ENCODE measurements at regions not wholly inside any gene's neighbourhood (a gene's known extent, or its start where the extent isn't known, plus 50 kb on each side); places are given as distances from the start of the nearest gene placed in this dataset.

DNA sequence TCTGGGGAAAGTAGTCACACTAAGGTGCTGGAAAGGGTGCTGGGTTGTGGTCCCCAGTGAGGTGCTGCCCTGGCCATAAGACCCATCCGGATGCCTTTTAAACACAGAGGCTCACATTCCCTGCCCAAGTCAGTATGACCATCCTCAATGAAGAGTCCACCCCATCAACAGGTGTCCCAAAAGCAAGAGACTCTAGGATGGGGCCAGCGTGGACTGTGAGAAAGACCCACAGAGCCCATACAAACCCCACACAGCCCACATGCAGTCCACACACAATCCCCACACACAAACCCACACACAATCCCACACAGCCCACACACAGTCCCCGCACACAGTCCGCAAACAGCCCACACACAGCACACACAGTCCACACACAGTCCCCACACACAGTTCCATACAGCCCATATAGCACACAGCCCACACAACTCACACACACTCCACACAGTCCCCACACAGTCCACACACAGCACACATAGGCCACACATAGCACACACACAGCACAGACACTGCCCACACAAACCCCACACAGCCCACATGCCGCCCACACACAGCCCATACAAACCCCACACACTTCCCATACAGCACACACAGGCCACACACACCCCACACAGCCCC lies 241.4 kb upstream of the SALL3 start:
- DNase-seq = no peak

GRCh38 chr18:78739115-78739514 lies 240.5 kb upstream of the SALL3 start:
- DNase-seq = no peak

DNA sequence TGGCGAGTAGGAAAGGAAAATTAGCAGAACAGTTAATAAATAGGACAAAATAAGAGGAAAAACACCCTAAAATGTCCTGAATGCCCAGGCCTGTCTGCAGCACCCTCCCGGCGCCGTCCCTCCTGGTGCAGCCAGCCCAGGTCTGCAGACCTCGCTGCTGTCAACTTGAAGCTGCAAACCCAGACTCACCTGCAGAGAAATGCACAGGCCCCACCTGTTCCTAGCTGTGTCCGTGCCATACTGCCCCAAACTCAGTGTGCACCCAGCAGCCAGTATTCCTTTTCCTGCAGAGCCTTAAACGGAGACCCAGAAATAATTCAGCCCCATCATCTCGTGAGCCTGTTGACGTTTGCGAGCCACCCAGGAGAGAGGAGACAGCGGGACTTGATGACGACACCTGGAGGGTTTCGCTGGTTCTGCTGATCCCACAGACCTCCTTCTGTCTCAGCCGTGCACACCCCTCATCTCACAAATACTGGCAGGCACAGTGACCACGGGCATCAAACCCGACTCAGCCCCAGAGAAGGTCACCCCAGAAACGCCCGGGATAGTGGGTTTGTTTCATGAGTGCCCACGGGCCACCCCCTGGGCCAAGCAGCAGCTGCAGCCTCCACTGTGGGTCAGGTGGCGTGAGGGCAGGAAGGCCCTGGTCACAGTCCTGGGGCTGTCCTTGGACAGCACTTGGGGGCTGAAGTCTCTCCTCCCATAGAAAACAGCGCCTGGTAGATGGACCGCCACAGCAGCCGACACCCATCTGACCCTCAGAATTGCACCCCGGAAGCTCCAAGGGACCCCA lies 239.5 kb upstream of the SALL3 start:
- no peak for DNase-seq

DNA sequence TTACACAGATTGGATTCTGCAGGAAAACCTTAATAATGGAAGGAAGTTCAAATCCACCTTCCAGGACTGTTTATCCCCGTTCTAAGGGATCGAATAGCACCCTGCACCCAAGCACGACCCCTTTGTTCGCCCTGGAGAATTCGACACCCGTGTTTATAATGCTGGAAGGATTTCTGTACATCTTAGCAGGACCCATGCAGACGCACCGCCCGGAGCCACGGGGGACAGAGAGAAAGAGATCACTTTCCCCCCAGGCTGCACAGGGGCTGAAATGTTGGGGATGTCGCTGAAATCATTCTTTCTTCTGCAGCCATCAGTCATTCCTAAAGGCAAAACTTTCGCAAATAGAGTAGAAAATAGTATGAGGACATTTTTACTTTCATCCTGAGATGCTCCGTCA lies 238.7 kb upstream of the SALL3 start:
- DNase-seq = no peak

- no peak for DNase-seq
These were observed 238.0 kb upstream of the SALL3 start for GRCh38 chr18:78741381-78742217.

GRCh38 chr18:78742218-78742745 lies 237.3 kb upstream of the SALL3 start:
- DNase-seq = no peak

GRCh38 chr18:78743078-78743477 lies 236.5 kb upstream of the SALL3 start:
- DNase-seq = no peak

DNA sequence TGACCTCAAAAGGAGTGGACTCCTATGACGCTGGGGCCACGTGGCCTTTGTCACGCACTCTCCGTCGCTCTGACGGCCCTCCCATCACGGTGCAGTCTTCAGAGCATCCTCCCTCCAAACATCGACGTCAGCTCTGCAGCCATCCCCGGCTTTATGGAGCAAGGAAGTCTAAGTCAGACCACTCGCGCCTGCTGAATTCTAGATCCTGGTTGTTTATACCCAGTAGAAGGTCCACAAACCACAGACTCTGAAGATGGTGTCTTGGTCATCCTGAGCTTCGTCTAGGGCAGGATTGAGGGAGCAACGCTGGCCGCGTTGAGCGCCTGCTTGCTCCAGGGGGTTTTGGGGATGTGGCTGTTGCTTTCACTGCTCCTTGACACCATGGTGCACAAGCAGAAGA lies 228.0 kb upstream of the SALL3 start:
- DNase-seq = no peak

DNA sequence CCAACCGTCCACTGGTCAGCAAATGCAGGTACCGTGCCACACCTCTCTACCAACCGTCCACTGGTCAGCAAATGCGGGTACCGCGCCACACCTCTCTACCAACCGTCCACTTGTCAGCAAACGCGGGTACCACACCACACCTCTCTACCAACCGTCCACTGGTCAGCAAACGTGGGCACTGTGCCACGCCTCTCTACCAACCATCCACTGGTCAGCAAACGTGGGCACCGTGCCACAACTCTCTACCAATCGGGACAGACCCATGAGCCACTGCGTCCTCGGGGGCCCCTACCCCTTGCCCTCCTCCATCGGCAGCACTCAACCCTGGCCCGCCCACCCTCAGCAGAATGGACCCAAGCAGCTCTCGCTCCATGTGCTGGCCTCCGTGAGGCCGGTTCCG lies 226.4 kb upstream of the SALL3 start:
- DNase-seq = no peak

GRCh38 chr18:78754311-78755043 lies 225.1 kb upstream of the SALL3 start:
- DNase-seq = no peak

DNA sequence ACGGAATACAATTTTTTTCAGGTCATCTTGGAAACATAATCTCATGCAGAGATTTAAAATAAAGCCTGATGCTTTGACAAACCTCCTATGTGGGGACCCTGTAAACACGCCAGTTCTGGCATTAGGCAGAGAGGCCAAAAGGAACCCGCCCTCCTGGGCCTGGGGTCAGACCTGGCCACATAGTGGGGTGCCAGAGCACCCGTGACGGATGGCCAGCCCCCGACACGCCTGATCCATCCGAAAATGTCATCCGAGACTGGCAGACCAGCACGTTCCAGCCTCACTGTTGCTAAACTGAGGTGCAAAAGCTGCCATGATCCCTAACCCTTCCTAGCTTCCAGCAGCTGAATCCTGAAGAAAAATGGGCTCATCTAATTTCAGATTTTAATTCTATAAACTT lies 222.6 kb upstream of the SALL3 start:
- no peak for DNase-seq

DNA sequence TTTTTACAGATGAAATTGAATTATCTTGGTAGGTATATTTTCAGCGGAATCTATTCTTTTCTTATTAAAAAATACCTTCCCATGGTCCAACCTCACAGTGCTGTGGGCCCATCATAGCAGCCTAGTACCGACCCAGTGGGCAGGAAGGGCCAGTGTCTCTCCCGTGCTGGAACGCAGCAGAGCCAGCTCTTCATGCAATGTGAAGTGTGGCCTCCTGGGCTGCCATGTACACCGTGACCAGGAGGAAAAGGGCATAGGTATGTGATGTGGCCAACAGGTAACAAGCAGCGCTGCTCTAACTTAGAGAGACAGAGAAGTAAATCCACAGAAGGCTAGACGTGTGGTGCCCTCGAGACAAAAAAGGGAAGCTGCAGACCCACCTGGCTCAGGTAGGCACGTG lies 221.1 kb upstream of the SALL3 start:
- no peak for DNase-seq

GRCh38 chr18:78762753-78763152 lies 216.9 kb upstream of the SALL3 start:
- DNase-seq = no peak

DNA sequence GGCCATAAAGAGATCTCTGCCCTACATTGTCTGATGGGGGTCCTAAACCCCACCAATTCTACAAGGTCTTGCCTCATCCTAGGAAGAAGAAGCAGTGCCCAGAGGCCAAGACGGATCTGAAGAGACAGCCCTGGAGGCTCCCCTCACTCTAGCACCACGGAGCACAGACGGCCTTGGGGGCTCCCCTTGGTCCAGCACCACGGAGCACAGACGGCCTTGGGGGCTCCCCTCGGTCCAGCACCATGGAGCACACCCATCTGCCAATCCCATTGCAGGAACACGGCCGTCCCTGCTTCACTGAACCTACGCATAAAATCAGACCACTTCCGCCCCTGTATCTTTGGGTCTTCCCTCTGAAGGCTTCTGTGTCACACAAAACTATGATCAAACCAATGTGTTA lies 215.1 kb upstream of the SALL3 start:
- no peak for DNase-seq

DNA sequence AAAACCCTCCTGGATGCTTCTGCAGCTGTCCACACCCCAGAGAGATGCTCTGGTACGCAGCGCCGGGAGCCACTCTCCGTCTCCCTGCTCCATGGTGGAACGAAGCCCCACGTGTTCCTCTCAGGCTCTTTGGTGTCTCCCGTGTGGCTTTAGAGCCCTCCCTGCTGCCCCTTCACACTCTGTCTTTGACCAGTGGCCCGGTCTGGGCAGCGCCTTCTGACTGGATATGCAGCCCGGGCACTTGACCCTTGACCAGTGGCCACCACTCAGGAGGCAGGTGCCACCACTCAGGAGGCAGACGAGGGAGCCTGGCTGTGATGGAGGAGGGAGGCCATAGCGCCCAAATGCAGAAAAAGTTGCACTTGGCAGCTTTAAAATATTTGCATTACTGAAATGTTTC lies 214.5 kb upstream of the SALL3 start:
- no peak for DNase-seq

DNA sequence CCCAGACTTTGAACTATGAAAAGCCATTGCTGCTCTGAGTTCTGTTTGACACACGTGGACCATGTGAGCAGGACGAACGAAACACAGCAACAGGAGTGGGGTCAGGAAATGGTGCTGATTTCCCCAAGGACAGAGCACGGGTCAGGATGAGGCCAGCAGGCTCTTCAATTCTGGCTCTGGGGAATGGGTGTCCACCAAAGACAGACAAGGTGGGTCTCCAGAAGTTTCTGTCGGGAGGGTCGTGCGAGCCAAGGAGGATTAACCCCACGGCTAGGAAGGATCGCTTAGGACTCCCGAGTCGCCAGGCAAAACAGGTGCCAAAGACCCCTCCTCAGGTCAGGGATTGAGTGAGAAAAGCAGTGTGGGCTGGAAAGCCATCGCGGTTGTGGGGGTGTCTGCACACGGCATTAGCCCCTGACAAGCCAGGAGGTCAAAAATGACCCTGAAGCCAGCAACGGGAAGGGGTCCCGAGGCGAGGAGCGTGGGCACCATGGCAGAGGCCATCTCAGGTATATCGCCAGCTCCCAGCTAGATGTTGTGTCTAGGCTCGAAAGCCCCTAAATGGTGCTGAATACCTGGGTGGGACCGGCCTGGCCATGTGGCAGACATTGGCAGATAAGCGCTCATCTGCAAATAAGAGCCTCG lies 213.9 kb upstream of the SALL3 start:
- no peak for DNase-seq

DNA sequence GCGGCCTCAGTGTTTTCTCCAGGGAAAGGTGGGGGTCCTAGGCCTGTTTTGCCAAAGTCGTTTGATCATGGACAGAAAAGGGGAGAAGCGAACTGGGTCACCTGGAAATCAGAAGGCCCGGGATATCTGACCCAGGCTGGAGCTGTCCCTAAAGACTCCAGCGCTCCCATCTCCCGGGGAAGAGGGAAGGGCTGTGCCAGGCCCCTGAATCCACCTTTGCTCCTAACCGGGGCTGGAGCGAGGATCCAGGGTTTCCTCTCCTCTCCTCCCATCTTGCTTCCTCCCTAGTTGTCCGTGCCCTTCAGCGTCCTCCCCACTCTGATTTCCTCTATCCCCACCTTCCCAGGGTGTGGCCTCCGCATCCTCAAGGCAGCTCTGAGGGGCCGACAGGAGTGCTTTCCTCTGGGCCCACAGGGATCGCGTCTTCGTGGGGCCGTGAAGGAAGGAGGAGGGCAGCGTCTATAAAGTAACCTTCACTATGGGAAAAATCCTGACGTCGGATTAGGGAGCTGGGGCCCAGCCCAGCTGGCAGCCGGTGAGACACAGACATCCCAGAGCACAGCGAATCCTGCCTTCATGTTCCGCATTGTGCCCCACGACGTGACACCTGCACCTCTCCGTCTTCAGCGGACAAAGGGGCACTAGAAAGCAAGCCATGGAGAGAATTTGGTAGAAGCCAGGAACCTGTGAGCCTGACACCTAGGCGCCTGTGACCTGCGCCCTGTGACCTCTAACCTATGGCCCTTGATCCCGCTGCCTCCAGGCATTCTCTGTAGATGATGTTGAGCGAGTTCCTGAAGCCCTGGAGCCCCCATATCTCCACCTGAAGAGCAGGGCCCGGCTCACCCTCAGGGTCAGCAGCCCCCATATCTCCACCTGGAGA lies 212.7 kb upstream of the SALL3 start:
- DNase-seq = no peak

DNA sequence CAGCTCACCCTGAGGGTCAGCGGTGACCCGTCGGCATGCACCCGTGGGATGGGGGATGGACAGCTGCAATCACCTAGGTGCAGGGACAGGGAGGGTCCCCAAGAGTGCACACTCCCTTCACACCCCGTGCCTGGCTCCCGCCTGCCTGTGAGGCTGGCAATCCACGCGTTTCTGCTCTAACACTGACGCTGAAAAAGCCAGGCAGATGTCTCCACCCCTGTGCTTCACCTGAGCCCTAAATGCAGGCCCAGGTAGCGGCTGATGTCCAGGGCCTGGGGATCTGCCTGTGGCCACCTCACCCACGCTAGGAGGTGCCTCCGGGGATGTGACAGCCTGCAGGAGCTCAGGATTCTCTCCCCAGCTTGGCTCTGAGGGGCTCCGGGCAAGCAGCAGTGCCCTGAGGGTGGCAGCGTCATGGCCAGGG lies 212.0 kb upstream of the SALL3 start:
- DNase-seq = no peak

- no peak for DNase-seq
These were observed 211.4 kb upstream of the SALL3 start for GRCh38 chr18:78768221-78768620.

GRCh38 chr18:78768656-78769501 lies 210.7 kb upstream of the SALL3 start:
- no peak for DNase-seq

All from left hindlimb (tissue), 1 donor.